ENCODE measurements at regions not wholly inside any gene's neighbourhood (a gene's known extent, or its start where the extent isn't known, plus 50 kb on each side); places are given as distances from the start of the nearest gene placed in this dataset.

GRCh38 chr5:167837127-167837526 lies 454.3 kb upstream of the WWC1 start:
- Histone ChIP-seq H3K9me3 (replicated peaks; ENCODE audit: control insufficient read depth, insufficient read depth, low read length) (peaks cover 3% of the 10 kb centered on the region), H4K20me1 (replicated peaks; ENCODE audit: control insufficient read depth, extremely low read depth, insufficient read depth, low read length) (no peaks in the 10 kb centered on the region), H2AFZ (ENCODE audit: low read depth, low read length) (no peak overlapping the region), H3K79me2 (ENCODE audit: control insufficient read depth, insufficient read depth, low read length) (no peaks in the 10 kb centered on the region), H3K4me3 (replicated peaks in 1 of 3; ENCODE audit: insufficient read depth in 1 of 3, low read depth in 1 of 3, low read length in 3 of 3) (no peak overlapping the region), H3K9ac (replicated peaks; ENCODE audit: extremely low read depth, insufficient read depth, low read length) (no peak overlapping the region), H3K27me3 (ENCODE audit: control insufficient read depth in 2 of 2, insufficient read depth in 2 of 2, low read length in 2 of 2) (no peaks in the 10 kb centered on the region), H3K4me2 (ENCODE audit: insufficient read depth, low read length) (no peak overlapping the region), H3K9me1 (replicated peaks; ENCODE audit: control insufficient read depth, extremely low read depth, insufficient read depth, low read length) (no peaks in the 10 kb centered on the region), H3K27ac (ENCODE audit: insufficient read depth, low read depth, low read length) (no peak overlapping the region), H3K36me3 (ENCODE audit: control insufficient read depth in 2 of 2, extremely low read depth in 1 of 2, insufficient read depth in 2 of 2, low read length in 2 of 2) (no peaks in the 10 kb centered on the region), H3K4me1 (ENCODE audit: control insufficient read depth, extremely low read depth, insufficient read depth, low read length) (no peaks in the 10 kb centered on the region)
- TF ChIP-seq, protein P1, sequence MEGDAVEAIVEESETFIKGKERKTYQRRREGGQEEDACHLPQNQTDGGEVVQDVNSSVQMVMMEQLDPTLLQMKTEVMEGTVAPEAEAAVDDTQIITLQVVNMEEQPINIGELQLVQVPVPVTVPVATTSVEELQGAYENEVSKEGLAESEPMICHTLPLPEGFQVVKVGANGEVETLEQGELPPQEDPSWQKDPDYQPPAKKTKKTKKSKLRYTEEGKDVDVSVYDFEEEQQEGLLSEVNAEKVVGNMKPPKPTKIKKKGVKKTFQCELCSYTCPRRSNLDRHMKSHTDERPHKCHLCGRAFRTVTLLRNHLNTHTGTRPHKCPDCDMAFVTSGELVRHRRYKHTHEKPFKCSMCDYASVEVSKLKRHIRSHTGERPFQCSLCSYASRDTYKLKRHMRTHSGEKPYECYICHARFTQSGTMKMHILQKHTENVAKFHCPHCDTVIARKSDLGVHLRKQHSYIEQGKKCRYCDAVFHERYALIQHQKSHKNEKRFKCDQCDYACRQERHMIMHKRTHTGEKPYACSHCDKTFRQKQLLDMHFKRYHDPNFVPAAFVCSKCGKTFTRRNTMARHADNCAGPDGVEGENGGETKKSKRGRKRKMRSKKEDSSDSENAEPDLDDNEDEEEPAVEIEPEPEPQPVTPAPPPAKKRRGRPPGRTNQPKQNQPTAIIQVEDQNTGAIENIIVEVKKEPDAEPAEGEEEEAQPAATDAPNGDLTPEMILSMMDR (IDR thresholded peaks at IDR 0.05; ENCODE audit: extremely low read depth in 1 of 2, insufficient read depth in 1 of 2, low read depth in 1 of 2, low read length in 2 of 2) = no peak
- TF ChIP-seq JUN (IDR thresholded peaks at IDR 0.05; ENCODE audit: borderline replicate concordance, insufficient read depth, insufficient read length, low read depth) (no peak), MAX (IDR thresholded peaks at IDR 0.05; ENCODE audit: insufficient read depth, insufficient read length) (no peak), EZH2 (IDR thresholded peaks at IDR 0.05; ENCODE audit: borderline replicate concordance, low read depth, low read length, severe bottlenecking) (no peak), MYC (IDR thresholded peaks at IDR 0.05; ENCODE audit: low read depth, low read length) (no peak), GATA2 (IDR thresholded peaks at IDR 0.05; ENCODE audit: insufficient read depth, insufficient read length, low read depth, low read length) (no peak), FOS (IDR thresholded peaks at IDR 0.05; ENCODE audit: borderline replicate concordance, insufficient read depth, low read length) (no peak), POLR2AphosphoS5 (IDR thresholded peaks at IDR 0.05; ENCODE audit: insufficient read depth, low read depth, low read length) (no peak), POLR2A (IDR thresholded peaks at IDR 0.05; ENCODE audit: low read depth, low read length) (no peak)
- dilution Hi-C loops (cut with MboI; ENCODE audit: extremely low pct_ligation_motif_present, low sequenced_read_pairs) = no loop called here
- no peak for DNase-seq (ENCODE audit: low read depth, low spot score)
- BruUV-seq (replicated peaks) = no TSS peak
- intact Hi-C loops (cut with micrococcal nuclease) = no loop called here
- ChIA-PET CTCF (no interaction called here), POLR2A (no interaction called here)
- FAIRE-seq = no peak

Data from endothelial cell of umbilical vein (primary cell).